Neuronal stem cell (in vitro differentiated cells): ENCODE measurements at regions not wholly inside any gene's neighbourhood (a gene's known extent, or its start where the extent isn't known, plus 50 kb on each side); places are given as distances from the start of the nearest gene placed in this dataset.

Source experiments
- DNase-seq: peaks from one replicate; pipeline ENCODE4 v3.0.0-alpha.2; 2013; ENCODE audit warnings: low spot score
- H2AFZ ChIP-seq: one replicate; pipeline ENCODE4 v1.6.1; 2013; ENCODE audit warnings: mild to moderate bottlenecking, low read length, inconsistent platforms
- H2AK5ac ChIP-seq: 2 replicates; pipeline ENCODE4 v1.6.1; 2013; ENCODE audit warnings: low read depth, mild to moderate bottlenecking, inconsistent platforms, low read length, moderate library complexity, mixed read lengths
- H2BK120ac ChIP-seq: 2 replicates; pipeline ENCODE4 v1.6.1; 2013; ENCODE audit warnings: low read depth, mild to moderate bottlenecking, inconsistent platforms, low read length, moderate library complexity, mixed read lengths
- H2BK12ac ChIP-seq: one replicate; pipeline ENCODE4 v1.6.1; 2013; ENCODE audit warnings: low read length, inconsistent platforms
- H2BK15ac ChIP-seq: 2 replicates; pipeline ENCODE4 v1.6.1; 2013; ENCODE audit warnings: mild to moderate bottlenecking, low read length, inconsistent platforms, mixed read lengths
- H2BK5ac ChIP-seq: one replicate; pipeline ENCODE4 v1.6.1; 2013; ENCODE audit warnings: inconsistent platforms, mild to moderate bottlenecking, low read length, moderate library complexity
- H3K14ac ChIP-seq: one replicate; pipeline ENCODE4 v1.6.1; 2013; ENCODE audit warnings: low read length, inconsistent platforms
- H3K18ac ChIP-seq: 2 replicates; pipeline ENCODE4 v1.6.1; 2013; ENCODE audit warnings: low read length, inconsistent platforms
- H3K23ac ChIP-seq: 2 replicates; pipeline ENCODE4 v1.6.1; 2013; ENCODE audit warnings: low read depth, mild to moderate bottlenecking, mixed read lengths, low read length, inconsistent platforms; ENCODE audit not compliant: poor library complexity
- H3K27ac ChIP-seq: replicated peaks from 3 replicates; pipeline ENCODE4 v1.5.1; 2013; ENCODE audit warnings: low read length, inconsistent platforms
- H3K27me3 ChIP-seq, 3 experiments: 2 replicates each; pipeline ENCODE4 v1.6.1; 2013; ENCODE audit warnings: low read length in 3 of 3, mild to moderate bottlenecking in 2 of 3, inconsistent platforms in 1 of 3, low read depth in 1 of 3, mixed read lengths in 1 of 3, moderate library complexity in 1 of 3; ENCODE audit not compliant: control insufficient read depth in 3 of 3, insufficient read depth in 3 of 3
- H3K36me3 ChIP-seq, 2 donors: replicated peaks in 1 of 2; 2 replicates each; pipeline ENCODE4 v1.6.1; 2013; ENCODE audit warnings: low read length in 2 of 2; ENCODE audit not compliant: control insufficient read depth in 2 of 2, insufficient read depth in 2 of 2
- H3K4ac ChIP-seq: 2 replicates; pipeline ENCODE4 v1.6.1; 2013; ENCODE audit warnings: inconsistent platforms, mild to moderate bottlenecking, low read length, moderate library complexity
- H3K4me1 ChIP-seq, 2 donors: 1 replicate in 1 of 2; 2 replicates in 1 of 2; pipeline ENCODE4 v1.6.1; 2013; ENCODE audit warnings: low read length in 2 of 2, low read depth in 1 of 2; ENCODE audit not compliant: control insufficient read depth in 2 of 2, insufficient read depth in 1 of 2
- H3K4me2 ChIP-seq: one replicate; pipeline ENCODE4 v1.6.1; 2013; ENCODE audit warnings: mild to moderate bottlenecking, low read length, inconsistent platforms; ENCODE audit not compliant: insufficient read depth, poor library complexity, severe bottlenecking
- H3K4me3 ChIP-seq, 2 donors: 2 replicates each; pipeline ENCODE4 v1.5.1; 2013; ENCODE audit warnings: low read length in 2 of 2, mild to moderate bottlenecking in 2 of 2, inconsistent platforms in 1 of 2, moderate library complexity in 1 of 2
- H3K79me1 ChIP-seq: one replicate; pipeline ENCODE4 v1.6.1; 2013; ENCODE audit warnings: low read depth, mild to moderate bottlenecking, inconsistent platforms, low read length, moderate library complexity
- H3K9ac ChIP-seq: one replicate; pipeline ENCODE4 v1.6.1; 2013; ENCODE audit warnings: mild to moderate bottlenecking, low read depth, low read length, inconsistent platforms; ENCODE audit not compliant: poor library complexity
- H3K9me3 ChIP-seq, 2 donors: replicated peaks in 1 of 2; 2 replicates each; pipeline versions ENCODE3 to v1.6.1; 2013; ENCODE audit warnings: low read length in 2 of 2, mild to moderate bottlenecking in 2 of 2, inconsistent platforms in 1 of 2, low read depth in 1 of 2, mixed read lengths in 1 of 2, moderate library complexity in 1 of 2; ENCODE audit not compliant: control insufficient read depth in 2 of 2, insufficient read depth in 1 of 2
- H4K8ac ChIP-seq: one replicate; pipeline ENCODE4 v1.6.1; 2013; ENCODE audit warnings: low read depth, mild to moderate bottlenecking, inconsistent platforms, low read length, moderate library complexity
- H4K91ac ChIP-seq: one replicate; pipeline ENCODE4 v1.6.1; 2013; ENCODE audit warnings: low read length, low read depth, mild to moderate bottlenecking, inconsistent platforms; ENCODE audit not compliant: poor library complexity
- WGBS, 2 donors: extraction: QIAGEN DNeasy Blood & Tissue Kit; methylation state at CpG; one replicate each; pipeline ENCODE4 v1.1.7; 2013; ENCODE audit warnings: missing lambda C conversion rate in 2 of 2, mixed read lengths in 1 of 2; ENCODE audit not compliant: insufficient read length in 2 of 2, insufficient replicate concordance in 1 of 2; ENCODE audit errors: extremely low coverage in 2 of 2; 5-methylcytosine and 5-hydroxymethylcytosine counted together

DNA sequence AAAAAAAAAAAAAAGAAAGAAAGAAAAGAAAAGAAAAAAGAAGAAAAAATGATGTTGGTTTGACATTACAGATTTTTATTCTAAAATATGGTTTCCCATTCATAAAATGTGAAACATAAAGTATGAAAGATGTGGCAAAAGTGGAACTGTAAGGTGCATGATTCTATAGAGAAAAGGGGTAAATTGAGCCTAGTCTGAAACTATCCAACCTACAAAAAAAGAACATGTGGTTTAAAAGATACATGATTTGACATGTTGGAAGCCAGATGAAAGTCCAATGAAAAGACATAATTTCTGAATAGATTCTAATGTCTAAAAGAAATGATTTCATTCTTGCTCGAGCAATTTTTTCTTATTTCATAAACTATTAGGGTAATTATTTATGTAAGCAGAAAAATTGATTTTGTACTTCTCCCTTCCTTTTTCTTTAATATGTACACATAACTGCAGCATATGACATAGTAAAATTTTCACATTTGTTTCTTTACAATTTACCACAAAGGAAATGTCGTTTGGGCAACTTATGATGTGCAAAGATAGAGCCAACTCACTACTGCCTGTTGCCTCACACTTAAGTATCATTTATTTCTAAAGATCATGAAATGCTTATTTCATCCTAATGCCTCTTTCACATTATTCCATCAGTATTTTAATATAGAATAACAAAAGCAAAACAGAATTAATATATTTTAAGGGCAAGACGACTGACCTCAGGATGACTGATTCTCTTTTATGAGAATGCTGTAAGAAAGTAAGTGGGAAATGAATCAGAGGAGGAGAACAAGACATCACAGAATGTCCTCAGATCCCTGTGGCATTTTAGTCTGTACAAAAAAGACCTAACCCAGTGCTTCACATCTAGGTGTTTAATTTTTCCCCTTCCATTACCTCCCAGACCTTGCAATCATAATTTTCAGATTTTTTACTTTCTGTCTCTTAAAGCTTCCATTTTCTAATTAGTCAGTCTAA is 165.8 kb upstream of the HMCN1 start:
- Histone ChIP-seq H2BK120ac (no peak overlapping the region), H2AK5ac (no peak overlapping the region), H3K14ac (no peak overlapping the region), H3K4ac (no peak overlapping the region), H2AFZ (no peak overlapping the region), H3K4me3 (no peak overlapping the region), H3K23ac (no peak overlapping the region), H3K79me1 (no peaks in the 10 kb centered on the region), H2BK15ac (no peak overlapping the region), H2BK12ac (no peak overlapping the region), H3K9ac (no peak overlapping the region), H3K36me3 (no peaks in the 10 kb centered on the region), H2BK5ac (no peak overlapping the region), H4K91ac (no peak overlapping the region), H3K4me1 (no peaks in the 10 kb centered on the region), H3K9me3 (no peaks in the 10 kb centered on the region), H3K27ac (no peak overlapping the region), H4K8ac (no peak overlapping the region), H3K18ac (no peak overlapping the region), H3K27me3 (no peaks in the 10 kb centered on the region), H3K4me2 (no peak overlapping the region)
- WGBS, 2 donors = no CpG with 5 or more reads among the region's 3 CpGs
- no peak for DNase-seq

DNA sequence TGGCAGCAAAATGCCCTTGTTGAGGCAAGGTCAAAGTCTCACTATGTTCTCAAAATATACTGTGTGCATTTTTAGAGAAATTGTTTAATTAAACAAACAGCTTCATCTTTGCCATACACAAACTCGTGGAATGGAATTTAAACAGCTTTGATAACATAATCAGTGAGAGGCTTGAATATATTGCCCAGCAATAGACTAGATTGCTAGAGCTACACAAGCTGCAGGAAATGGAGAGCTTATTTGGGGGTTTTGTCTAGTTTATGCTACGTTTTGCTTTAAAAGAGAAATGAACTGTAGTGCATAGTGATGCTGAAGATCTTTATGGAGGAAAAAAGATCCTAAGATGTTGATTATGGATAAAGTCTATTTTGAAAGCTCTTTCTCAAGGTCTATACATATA is 166.8 kb upstream of the HMCN1 start:
- H2BK15ac ChIP-seq = no peak overlapping the region
- H3K79me1 ChIP-seq = no peaks in the 10 kb centered on the region
- H2AK5ac ChIP-seq = no peak overlapping the region
- no peak overlapping the region for H2BK120ac ChIP-seq
- H3K27ac ChIP-seq = no peak overlapping the region
- H3K23ac ChIP-seq = no peak overlapping the region
- H2BK5ac ChIP-seq = no peak overlapping the region
- no peak for DNase-seq
- no peak overlapping the region for H3K4me2 ChIP-seq
- no peak overlapping the region for H3K9ac ChIP-seq
- H4K91ac ChIP-seq = no peak overlapping the region
- H2AFZ ChIP-seq = no peak overlapping the region
- no peaks in the 10 kb centered on the region for H3K27me3 ChIP-seq
- no peak overlapping the region for H2BK12ac ChIP-seq
- no peak overlapping the region for H3K14ac ChIP-seq
- H3K4me1 ChIP-seq = no peaks in the 10 kb centered on the region
- H3K36me3 ChIP-seq = no peaks in the 10 kb centered on the region
- H3K4ac ChIP-seq = no peak overlapping the region
- WGBS, 2 donors = no CpG with 5 or more reads among the region's 2 CpGs
- H3K9me3 ChIP-seq = no peaks in the 10 kb centered on the region
- no peak overlapping the region for H4K8ac ChIP-seq
- H3K4me3 ChIP-seq = no peak overlapping the region
- no peak overlapping the region for H3K18ac ChIP-seq

DNA sequence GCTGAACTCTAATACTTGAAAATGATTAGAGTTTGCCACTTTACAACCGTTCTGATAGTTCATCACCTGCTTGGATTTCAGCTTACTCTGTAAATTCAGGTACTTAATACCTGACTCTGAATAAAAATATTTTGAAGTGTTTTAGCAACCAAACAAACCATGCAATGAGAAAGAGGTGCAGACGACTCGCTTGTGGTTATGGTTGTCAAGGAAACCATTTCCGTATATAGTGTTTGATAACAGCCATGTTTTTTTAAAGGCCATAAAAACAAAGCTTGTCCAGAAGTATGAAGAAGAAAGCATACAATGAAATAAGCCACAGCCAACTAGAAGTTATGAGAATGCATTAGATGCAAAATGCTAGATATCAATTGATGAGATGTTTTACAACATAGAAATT is 167.2 kb upstream of the HMCN1 start:
- H3K4me2 ChIP-seq = no peak overlapping the region
- H3K18ac ChIP-seq = no peak overlapping the region
- no peak overlapping the region for H3K4ac ChIP-seq
- H2BK15ac ChIP-seq = no peak overlapping the region
- no peak overlapping the region for H3K4me3 ChIP-seq
- H3K23ac ChIP-seq = no peak overlapping the region
- H3K27ac ChIP-seq = no peak overlapping the region
- no peaks in the 10 kb centered on the region for H3K79me1 ChIP-seq
- no peak overlapping the region for H3K9ac ChIP-seq
- no peaks in the 10 kb centered on the region for H3K9me3 ChIP-seq
- no peak overlapping the region for H2AFZ ChIP-seq
- H2BK12ac ChIP-seq = no peak overlapping the region
- no peak overlapping the region for H3K14ac ChIP-seq
- no peak overlapping the region for H4K8ac ChIP-seq
- no peak for DNase-seq
- H2BK5ac ChIP-seq = no peak overlapping the region
- WGBS, 2 donors = no CpG with 5 or more reads among the region's 4 CpGs
- H3K4me1 ChIP-seq = no peaks in the 10 kb centered on the region
- H2AK5ac ChIP-seq = no peak overlapping the region
- no peak overlapping the region for H4K91ac ChIP-seq
- H3K27me3 ChIP-seq = no peaks in the 10 kb centered on the region
- H3K36me3 ChIP-seq = no peaks in the 10 kb centered on the region
- no peak overlapping the region for H2BK120ac ChIP-seq

DNA sequence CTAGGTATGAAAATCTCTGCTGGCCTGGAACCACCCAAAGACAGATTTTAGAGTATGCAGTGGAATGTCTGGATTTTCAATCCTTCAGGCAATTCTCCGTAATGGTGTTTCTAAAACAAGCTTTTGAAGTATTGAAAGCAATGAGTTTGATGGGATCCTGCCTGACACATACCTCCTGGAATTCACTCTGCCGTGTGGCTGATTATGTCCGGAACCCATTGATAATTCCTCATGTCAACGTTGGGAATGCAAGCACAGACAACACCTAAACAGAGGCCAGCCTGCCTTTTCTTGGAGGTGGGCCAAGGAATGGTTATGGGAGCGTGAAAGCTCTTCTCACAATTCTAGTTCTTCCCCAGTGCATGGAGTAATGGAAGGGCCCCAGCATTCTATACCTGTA is 168.9 kb upstream of the HMCN1 start:
- no peak overlapping the region for H2BK5ac ChIP-seq
- H3K36me3 ChIP-seq = no peaks in the 10 kb centered on the region
- no peaks in the 10 kb centered on the region for H3K79me1 ChIP-seq
- no peak overlapping the region for H2BK120ac ChIP-seq
- no peak overlapping the region for H2AK5ac ChIP-seq
- H3K4me1 ChIP-seq = no peaks in the 10 kb centered on the region
- no peak overlapping the region for H4K8ac ChIP-seq
- no peak for DNase-seq
- no peak overlapping the region for H3K23ac ChIP-seq
- H3K4me2 ChIP-seq = no peak overlapping the region
- no peak overlapping the region for H3K4me3 ChIP-seq
- WGBS, 2 donors = no CpG with 5 or more reads among the region's 5 CpGs
- H3K14ac ChIP-seq = no peak overlapping the region
- no peaks in the 10 kb centered on the region for H3K27me3 ChIP-seq
- no peak overlapping the region for H3K9ac ChIP-seq
- H3K27ac ChIP-seq = no peak overlapping the region
- no peak overlapping the region for H3K4ac ChIP-seq
- no peak overlapping the region for H2BK12ac ChIP-seq
- H4K91ac ChIP-seq = no peak overlapping the region
- no peak overlapping the region for H2AFZ ChIP-seq
- H3K9me3 ChIP-seq = no peaks in the 10 kb centered on the region
- no peak overlapping the region for H2BK15ac ChIP-seq
- H3K18ac ChIP-seq = no peak overlapping the region
